ENCODE measurements at regions not wholly inside any gene's neighbourhood (a gene's known extent, or its start where the extent isn't known, plus 50 kb on each side); places are given as distances from the start of the nearest gene placed in this dataset.

GRCh38 chr5:97529354-97529985 lies 346.4 kb upstream of the RIOK2 start:
- TF ChIP-seq ZNF274 (IDR thresholded peaks at IDR 0.05; ENCODE audit: low read depth, low read length), result no peak
- no peak overlapping the region for H3K4me3 ChIP-seq (ENCODE audit: low read length)

- no peak for TF ChIP-seq ZNF274 (IDR thresholded peaks at IDR 0.05; ENCODE audit: low read depth, low read length)
- H3K4me3 ChIP-seq (ENCODE audit: low read length), result no peak overlapping the region; the same call in 1 of the 2 replicates
Measured at GRCh38 chr5:97531549-97531948, 348.5 kb upstream of the RIOK2 start.

GRCh38 chr5:97534166-97534565 lies 351.1 kb upstream of the RIOK2 start:
- no peak overlapping the region for H3K4me3 ChIP-seq (ENCODE audit: low read length)
- TF ChIP-seq ZNF274 (IDR thresholded peaks at IDR 0.05; ENCODE audit: low read depth, low read length), result no peak

GRCh38 chr5:97536683-97537082 lies 353.6 kb upstream of the RIOK2 start:
- TF ChIP-seq ZNF274 (IDR thresholded peaks at IDR 0.05; ENCODE audit: low read depth, low read length), result no peak
- H3K4me3 ChIP-seq (ENCODE audit: low read length), result no peak overlapping the region

GRCh38 chr5:97538912-97539311 lies 355.9 kb upstream of the RIOK2 start:
- TF ChIP-seq ZNF274 (IDR thresholded peaks at IDR 0.05; ENCODE audit: low read depth, low read length), result no peak
- no peak overlapping the region for H3K4me3 ChIP-seq (ENCODE audit: low read length)

GRCh38 chr5:97541864-97542263 lies 358.8 kb upstream of the RIOK2 start:
- no peak for TF ChIP-seq ZNF274 (IDR thresholded peaks at IDR 0.05; ENCODE audit: low read depth, low read length)
- no peak overlapping the region for H3K4me3 ChIP-seq (ENCODE audit: low read length)

- no peak for TF ChIP-seq ZNF274 (IDR thresholded peaks at IDR 0.05; ENCODE audit: low read depth, low read length)
- no peak overlapping the region for H3K4me3 ChIP-seq (ENCODE audit: low read length)
Measured at GRCh38 chr5:97542469-97542868, 359.4 kb upstream of the RIOK2 start.

GRCh38 chr5:97543166-97543565 lies 360.1 kb upstream of the RIOK2 start:
- no peak overlapping the region for H3K4me3 ChIP-seq (ENCODE audit: low read length)
- TF ChIP-seq ZNF274 (IDR thresholded peaks at IDR 0.05; ENCODE audit: low read depth, low read length), result no peak

- H3K4me3 ChIP-seq (ENCODE audit: low read length), result no peak overlapping the region
- no peak for TF ChIP-seq ZNF274 (IDR thresholded peaks at IDR 0.05; ENCODE audit: low read depth, low read length)
Measured at GRCh38 chr5:97544240-97544639, 361.2 kb upstream of the RIOK2 start.

- TF ChIP-seq ZNF274 (IDR thresholded peaks at IDR 0.05; ENCODE audit: low read depth, low read length), result no peak
- no peak overlapping the region for H3K4me3 ChIP-seq (ENCODE audit: low read length)
Measured at GRCh38 chr5:97544678-97545077, 361.6 kb upstream of the RIOK2 start.

GRCh38 chr5:97545446-97545845 lies 362.4 kb upstream of the RIOK2 start:
- no peak overlapping the region for H3K4me3 ChIP-seq (ENCODE audit: low read length)
- TF ChIP-seq ZNF274 (IDR thresholded peaks at IDR 0.05; ENCODE audit: low read depth, low read length), result no peak

- H3K4me3 ChIP-seq (ENCODE audit: low read length), result no peak overlapping the region
- TF ChIP-seq ZNF274 (IDR thresholded peaks at IDR 0.05; ENCODE audit: low read depth, low read length), result no peak
Measured at GRCh38 chr5:97545886-97546535, 363.0 kb upstream of the RIOK2 start.

- H3K4me3 ChIP-seq (ENCODE audit: low read length), result no peak overlapping the region
- TF ChIP-seq ZNF274 (IDR thresholded peaks at IDR 0.05; ENCODE audit: low read depth, low read length), result no peak
Measured at GRCh38 chr5:97547430-97547829, 364.4 kb upstream of the RIOK2 start.

GRCh38 chr5:97547999-97548738 lies 365.1 kb upstream of the RIOK2 start:
- peak overlapping the region; percentile 31; the same call in 1 of the 2 replicates for H3K4me3 ChIP-seq (ENCODE audit: low read length)

GRCh38 chr5:97548739-97549080 lies 365.7 kb upstream of the RIOK2 start:
- H3K4me3 ChIP-seq (ENCODE audit: low read length), result no peak overlapping the region
- no peak for TF ChIP-seq ZNF274 (IDR thresholded peaks at IDR 0.05; ENCODE audit: low read depth, low read length)

More at GRCh38 chr5:97547999-97548738, 365.1 kb upstream of the RIOK2 start:
- TF ChIP-seq ZNF274 (IDR thresholded peaks at IDR 0.05; ENCODE audit: low read depth, low read length), result no peak
